ENCODE measurements at regions not wholly inside any gene's neighbourhood (a gene's known extent, or its start where the extent isn't known, plus 50 kb on each side); places are given as distances from the start of the nearest gene placed in this dataset.

GRCh38 chr5:42270771-42271170 lies 152.5 kb upstream of the GHR start:
- no peak for TF ChIP-seq CTCF (IDR thresholded peaks at IDR 0.05)
- TF ChIP-seq ZFX (IDR thresholded peaks at IDR 0.05; ENCODE audit: borderline replicate concordance): no peak
